ENCODE measurements at regions not wholly inside any gene's neighbourhood (a gene's known extent, or its start where the extent isn't known, plus 50 kb on each side); places are given as distances from the start of the nearest gene placed in this dataset.

GRCh38 chr19:56946159-56946558 lies 105.6 kb upstream of the PEG3 start:
- no peak for DNase-seq (ENCODE audit: low read depth in 4 of 4, low spot score in 2 of 4)

DNA sequence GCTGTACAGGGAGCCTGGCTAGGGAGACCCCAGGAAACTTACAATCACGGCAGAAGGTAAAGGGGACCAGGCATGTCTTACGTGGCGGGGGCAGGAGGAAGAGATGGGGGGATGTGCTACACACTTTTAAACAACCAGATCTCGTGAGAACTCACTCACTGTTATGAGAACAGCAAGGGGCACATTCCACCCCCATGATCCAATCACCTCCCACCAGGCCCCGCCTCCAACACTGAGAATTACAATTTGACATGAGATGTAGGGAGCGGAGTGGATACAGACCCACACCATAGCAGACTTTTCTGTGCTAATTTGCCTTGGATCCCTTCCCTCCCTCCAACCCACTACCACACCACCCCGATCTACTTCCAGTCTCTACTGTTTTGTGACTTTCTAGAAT lies 106.7 kb upstream of the PEG3 start:
- no peak for DNase-seq (ENCODE audit: low read depth in 4 of 4, low spot score in 2 of 4)

- DNase-seq (ENCODE audit: low read depth in 4 of 4, low spot score in 2 of 4), result no peak
Measured at GRCh38 chr19:56949626-56950025, 109.1 kb upstream of the PEG3 start.

- no peak for DNase-seq (ENCODE audit: low read depth in 4 of 4, low spot score in 2 of 4)
Measured at GRCh38 chr19:56951672-56952071, 111.1 kb upstream of the PEG3 start.

DNA sequence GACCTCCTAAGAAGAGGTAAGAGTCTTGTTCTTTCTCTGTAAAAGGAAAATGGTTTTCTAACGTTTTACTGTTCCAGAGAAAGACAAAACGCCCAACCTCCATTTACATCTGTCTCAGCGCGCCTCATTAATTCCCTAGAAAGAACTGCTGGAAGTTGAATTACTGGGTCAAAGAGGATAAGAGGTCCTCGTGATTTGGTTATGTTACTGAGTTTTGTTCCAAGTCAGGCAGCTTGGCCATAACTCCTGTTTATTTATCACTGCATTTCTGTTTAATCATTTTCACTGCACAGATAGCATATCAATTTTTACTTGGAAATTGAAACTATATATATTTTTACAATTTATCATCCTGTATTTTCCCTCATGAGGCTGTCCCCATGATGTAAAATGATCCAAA lies 112.9 kb upstream of the PEG3 start:
- DNase-seq (ENCODE audit: low read depth in 4 of 4, low spot score in 2 of 4), result no peak

- DNase-seq (ENCODE audit: low read depth in 4 of 4, low spot score in 2 of 4), result no peak
Measured at GRCh38 chr19:56955637-56956216, 115.2 kb upstream of the PEG3 start.

GRCh38 chr19:56956503-56957226 lies 116.1 kb upstream of the PEG3 start:
- no peak for DNase-seq (ENCODE audit: low read depth in 4 of 4, low spot score in 2 of 4)

- no peak for DNase-seq (ENCODE audit: low read depth in 4 of 4, low spot score in 2 of 4)
Measured at GRCh38 chr19:56959205-56959604, 118.7 kb upstream of the PEG3 start.

DNA sequence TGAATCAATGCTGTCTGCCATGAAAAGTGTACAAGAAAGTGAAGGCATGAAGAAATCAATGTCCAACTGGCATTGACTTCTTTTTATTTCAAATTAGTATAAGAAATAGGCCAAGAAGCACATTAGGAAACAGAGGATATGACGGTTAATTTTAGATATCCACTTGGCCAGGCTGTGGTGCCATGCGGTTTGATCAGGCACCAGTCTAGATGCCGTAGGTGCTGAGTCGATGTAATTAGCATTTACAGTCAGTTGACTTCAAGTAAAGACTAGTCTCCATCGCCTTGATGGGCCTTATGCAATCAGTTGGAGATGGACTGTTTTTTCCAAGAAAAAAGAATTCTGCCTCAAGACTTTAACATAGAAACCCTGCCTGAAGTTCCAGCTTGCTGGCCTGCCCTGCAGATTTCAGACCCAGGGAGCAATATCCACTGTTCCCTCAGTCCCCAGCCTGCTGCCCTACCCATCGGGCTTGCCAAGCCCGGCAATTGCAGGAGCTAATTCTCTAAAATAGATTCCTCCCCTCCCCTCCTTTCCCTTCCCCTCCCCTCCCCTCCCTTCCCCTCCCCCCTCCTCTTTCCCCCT lies 120.5 kb upstream of the PEG3 start:
- DNase-seq (ENCODE audit: low read depth in 4 of 4, low spot score in 2 of 4), result no peak

DNA sequence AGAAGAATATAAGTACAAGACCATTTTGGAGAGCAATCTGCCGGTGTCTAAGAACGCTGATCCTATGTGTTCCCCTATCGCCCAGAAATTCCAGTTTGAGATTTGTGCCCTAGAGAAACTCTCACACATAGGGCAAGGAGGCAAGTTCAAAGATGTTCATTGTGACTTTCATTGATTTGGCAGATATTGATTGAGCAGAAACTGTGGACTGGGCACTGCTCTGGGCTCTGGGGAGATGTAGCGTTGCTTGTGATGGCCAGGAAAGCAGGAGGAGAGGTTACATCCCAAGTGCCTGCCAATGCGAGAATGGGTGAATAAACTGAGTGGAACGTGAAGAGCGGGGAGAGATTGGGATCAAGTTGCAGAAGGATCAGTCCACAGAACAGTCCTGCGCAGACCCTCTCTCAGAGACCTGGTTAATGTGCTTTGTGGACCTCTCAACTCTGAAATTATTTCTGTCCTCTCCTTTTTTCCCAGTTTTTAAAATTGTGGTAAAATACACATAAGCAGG lies 123.9 kb upstream of the PEG3 start:
- no peak for DNase-seq (ENCODE audit: low read depth in 4 of 4, low spot score in 2 of 4)

GRCh38 chr19:56966225-56966696 lies 125.7 kb upstream of the PEG3 start:
- peak in 1 of 4 donors; percentile 80 for DNase-seq (ENCODE audit: low read depth in 4 of 4, low spot score in 2 of 4)

GRCh38 chr19:56966697-56967299 lies 126.3 kb upstream of the PEG3 start:
- DNase-seq (ENCODE audit: low read depth in 4 of 4, low spot score in 2 of 4), result no peak

DNA sequence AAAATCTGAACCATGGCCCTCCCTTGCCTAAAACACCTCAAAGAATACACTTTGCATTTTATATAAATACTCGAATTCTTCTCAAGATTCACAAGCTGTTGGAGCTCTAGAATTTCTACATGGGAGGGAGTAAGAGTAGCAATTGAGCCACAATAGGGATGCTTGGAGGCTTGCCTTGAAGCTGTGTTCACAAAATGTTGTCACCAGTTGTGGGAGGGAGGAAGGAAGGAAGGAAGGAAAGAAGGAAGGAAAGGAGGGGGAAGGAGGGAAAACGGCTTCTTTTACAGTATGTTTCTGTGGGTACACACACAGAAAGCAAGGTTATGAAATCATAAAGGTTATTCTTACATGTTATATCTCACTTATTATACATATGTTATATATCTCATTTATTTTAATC lies 128.6 kb upstream of the PEG3 start:
- DNase-seq (ENCODE audit: low read depth in 4 of 4, low spot score in 2 of 4), result no peak

GRCh38 chr19:56969759-56970178 lies 129.2 kb upstream of the PEG3 start:
- peak in 1 of 4 donors; percentile 57 for DNase-seq (ENCODE audit: low read depth in 4 of 4, low spot score in 2 of 4)

- DNase-seq (ENCODE audit: low read depth in 4 of 4, low spot score in 2 of 4), result no peak
Measured at GRCh38 chr19:56971230-56971629, 130.7 kb upstream of the PEG3 start.

DNA sequence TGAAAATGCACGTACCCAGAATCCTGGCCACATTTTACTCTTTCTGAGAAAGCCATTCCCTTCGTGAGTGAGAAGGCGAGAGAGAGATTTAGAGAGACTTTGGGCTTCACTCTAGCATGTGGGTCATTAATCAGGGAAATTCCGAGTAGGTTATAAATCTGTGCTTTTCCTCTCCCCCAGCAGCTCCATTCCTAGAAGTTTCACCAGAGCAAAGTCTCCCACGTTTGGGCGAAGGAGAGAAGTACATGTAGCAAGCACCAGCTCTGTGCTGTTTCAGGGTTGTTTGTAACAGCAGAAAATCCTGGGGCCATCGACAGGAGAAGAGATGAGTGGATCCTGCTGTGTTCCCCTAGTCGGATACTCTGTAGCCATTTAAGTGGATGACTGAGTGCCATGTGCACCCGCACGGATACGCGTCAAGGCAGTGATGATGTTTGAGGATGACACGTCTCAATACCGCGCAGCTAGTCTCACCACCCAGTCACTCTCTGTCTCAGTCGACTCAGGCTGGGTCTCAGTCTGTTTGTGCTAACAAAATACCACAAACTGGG lies 131.8 kb upstream of the PEG3 start:
- DNase-seq (ENCODE audit: low read depth in 4 of 4, low spot score in 2 of 4), result peak in 1 of 4 donors; percentile 82

DNA sequence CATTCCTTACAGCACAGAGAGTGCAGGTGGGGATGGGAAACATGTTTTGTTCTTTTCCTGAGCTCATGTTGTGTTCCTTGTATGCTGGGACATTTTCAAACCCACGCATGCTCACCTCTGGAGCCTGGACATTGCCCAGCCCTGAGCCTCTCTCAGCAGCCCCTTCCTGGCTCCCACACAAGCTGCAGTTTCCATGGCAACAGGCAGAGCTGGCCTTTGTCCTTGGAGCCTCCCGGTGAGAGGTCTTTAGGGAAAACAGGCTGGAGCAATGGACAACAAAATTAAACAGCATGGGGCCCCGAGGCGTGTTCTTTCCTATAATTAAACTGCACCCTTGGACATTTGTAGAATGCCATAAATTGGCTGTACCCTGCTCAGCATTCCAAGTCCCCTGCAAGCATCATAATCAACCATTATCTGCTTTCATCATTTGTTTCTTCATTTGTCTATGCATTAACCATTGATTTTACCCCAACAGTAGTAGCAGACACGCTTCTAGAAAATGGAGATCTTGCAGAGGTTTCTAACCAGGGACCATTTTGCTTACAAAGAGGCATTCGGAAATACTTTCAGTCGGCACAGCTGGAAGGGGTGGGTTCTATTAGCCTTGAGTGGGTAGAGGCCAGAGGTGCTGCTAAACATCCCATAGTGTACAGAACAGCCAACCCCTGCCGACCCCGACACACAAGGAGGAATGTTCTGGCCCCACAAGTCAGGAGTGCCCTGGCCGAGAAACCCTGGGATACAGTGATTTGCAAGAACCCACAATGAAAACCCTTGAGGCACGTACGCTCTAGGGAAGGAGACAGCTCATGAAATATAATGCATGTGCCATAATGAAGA lies 133.4 kb upstream of the PEG3 start:
- peak in 1 of 4 donors; percentile 65 for DNase-seq (ENCODE audit: low read depth in 4 of 4, low spot score in 2 of 4)

DNA sequence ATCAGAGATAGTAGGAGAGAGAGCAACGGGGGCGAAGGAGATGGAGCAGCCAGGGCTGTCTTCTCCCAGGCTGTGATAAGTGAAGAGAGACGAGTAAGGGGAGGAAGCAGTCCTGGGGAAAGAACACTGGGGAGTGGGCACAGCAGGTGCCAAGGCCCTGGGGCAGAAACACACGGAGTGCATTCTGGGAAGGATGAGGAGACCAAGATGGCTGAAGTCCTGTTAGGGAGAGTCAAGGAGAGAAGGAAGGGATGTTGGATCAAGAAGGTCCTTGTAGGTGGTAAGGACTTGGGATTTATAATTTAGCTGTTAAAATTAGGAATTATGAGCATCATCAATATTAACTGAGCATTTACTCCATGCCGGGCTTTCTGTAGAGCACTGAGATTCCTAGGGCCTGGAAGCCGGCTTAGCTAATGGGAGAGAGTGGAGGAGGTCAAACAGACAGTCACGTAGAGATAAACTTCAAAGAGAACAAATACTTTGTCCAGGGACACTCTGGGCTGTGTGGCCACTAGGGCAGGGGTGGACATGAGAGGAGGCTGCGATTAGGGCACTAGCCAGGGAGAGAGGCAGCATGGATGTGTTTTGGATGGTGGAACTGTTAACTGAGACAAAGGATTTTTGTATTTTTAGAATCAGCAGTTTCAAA lies 134.2 kb upstream of the PEG3 start:
- DNase-seq (ENCODE audit: low read depth in 4 of 4, low spot score in 2 of 4), result no peak

DNA sequence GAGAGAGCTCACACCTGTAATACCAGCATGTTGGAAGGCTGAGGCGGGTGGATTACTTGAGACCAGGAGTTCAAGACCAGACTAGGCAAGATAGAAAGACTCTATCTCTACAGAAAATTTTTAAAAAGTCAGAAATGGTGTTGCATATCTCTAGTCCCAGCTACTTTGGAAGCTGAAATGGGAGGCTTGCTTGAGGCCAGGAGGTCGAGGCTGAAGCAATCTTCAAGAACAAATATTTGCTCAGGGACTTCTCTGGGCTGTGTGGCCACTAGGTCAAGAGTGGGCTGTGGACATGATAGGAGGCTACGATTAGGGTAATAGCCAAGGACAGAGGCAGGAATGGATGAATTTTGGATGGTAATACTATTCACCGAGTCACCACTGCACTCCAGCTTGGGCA lies 135.8 kb upstream of the PEG3 start:
- no peak for DNase-seq (ENCODE audit: low read depth in 4 of 4, low spot score in 2 of 4)
